ENCODE measurements at regions not wholly inside any gene's neighbourhood (a gene's known extent, or its start where the extent isn't known, plus 50 kb on each side); places are given as distances from the start of the nearest gene placed in this dataset.

DNA sequence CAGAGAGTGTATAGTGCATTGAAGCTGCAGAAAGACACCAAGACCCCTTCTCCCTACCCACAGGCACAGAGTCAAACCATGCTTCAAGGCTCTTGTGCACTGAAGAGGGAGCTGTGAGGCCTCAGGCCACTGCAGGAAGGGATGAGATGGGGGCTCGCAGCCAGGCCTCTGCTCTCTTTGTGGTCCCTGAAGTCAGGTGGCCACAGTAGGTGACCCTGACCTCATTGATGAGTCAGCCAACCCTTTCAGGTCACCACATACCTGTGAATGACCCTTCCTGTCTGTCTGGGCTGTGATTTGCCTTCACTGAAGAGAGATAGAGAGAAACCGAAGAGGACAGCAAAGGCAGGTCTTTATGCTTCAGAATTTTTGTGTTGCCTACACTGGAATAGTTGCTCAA, 372.1 kb downstream of the ACTL7B start:
- DNase-seq: no peak

DNA sequence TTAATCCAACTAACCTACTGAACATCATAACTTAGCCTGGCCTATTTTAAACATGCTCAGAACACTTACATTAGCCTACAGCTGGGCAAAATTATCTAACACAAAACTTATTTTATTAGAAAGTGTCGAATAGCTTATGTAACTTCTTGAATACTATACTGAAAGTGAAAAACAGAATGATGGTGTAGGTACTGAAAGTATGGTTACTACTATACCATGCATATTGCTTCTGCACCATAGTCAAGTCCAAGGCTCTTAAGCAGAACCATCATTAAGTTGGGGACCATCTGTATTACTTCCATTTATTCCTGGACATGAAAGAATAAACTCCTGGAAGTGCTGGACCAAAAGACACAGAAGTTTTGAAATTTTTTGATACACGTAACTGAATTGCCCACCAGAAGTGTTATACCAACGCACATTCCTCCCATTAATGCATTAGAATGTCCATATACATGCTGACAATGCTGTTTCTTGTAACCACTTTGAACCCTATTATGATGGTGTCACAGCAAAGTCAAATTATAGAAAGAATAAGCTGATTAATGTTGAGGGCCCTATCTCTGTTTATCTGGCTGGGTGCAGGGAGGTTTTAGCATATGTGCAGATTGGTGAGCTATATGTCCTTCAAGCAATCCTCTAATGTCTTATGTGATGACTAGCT, 375.7 kb downstream of the ACTL7B start:
- no peak for DNase-seq

DNA sequence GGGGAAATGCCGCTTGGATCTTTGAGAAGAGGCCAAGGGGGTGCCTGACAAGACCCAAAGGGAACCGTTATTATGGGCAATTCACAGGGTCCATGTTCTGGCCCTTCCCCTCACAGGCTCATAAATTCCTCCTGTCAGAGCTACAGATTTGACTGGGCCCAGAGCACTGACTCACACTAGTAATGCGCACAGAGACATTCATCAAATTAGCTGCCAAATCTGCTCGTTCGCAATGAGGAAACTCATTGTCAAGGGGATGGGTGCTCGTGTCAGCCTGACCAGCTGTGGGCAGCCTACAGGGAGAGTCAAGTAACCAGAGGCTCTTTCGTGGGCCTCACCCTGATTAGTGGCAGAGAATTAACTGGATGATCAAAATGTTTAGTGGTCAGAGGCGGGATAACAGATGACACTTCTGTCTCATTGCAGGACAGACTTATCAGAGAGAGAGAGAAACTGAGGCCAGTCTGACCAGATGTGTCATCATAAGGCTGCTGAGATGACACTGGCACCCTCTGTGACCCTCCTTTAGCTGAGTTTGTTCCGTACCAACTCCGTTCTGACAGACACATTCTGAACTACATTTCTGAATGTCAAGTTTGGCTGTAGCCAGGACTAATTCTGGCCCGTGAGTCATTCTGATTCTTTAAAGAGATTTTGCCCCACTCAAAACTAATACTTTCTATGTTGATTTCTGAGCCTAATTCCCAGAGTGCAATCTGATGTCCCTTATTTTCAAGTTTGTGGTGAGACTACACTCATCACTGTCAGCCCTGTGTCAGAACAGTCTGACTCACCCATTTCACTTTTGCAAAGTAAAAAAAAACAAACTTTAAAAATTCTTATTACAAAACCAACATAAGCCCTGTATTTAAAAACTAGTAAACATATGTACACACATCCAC, 377.1 kb downstream of the ACTL7B start:
- DNase-seq: no peak

DNA sequence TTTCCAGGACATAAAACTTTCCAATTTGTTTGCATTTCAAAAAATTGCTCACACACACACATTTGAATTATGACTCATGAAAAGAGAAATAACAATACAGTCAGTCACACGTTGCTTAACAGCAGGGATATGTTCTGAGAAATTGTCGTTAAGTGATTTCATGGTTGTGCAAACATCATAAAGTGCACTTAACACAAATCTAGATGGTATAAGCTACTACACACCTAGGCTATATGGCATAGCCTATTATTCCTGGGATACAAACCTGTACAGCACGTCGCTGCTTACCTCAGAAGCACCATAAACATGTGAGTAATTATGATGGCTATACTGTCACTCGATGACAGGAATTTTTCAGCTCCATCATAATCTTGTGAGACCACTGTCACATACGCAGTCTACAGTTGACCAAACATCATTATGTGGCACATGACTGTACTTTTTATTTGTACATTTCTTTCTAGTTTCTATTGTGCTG, 378.2 kb downstream of the ACTL7B start:
- no peak for DNase-seq

DNA sequence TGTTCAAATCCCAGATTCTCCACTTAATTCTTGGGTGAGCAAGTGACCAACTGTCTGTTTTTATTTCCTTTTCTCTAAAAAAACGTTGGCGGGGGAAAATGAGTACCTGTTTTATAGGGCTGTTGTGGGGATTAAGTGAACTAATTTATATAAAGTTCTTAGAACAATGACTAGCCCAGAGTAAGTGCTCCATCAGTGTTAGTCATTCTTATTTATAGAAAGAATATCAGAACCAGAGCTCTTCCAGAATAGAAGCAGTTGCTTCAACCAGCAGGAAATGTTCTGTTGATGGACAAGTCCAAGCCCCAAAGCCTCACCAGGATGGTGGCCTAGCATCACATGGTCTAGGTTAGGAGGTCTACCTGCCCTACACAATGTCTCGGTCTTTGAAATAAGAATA, 379.2 kb downstream of the ACTL7B start:
- no peak for DNase-seq

DNA sequence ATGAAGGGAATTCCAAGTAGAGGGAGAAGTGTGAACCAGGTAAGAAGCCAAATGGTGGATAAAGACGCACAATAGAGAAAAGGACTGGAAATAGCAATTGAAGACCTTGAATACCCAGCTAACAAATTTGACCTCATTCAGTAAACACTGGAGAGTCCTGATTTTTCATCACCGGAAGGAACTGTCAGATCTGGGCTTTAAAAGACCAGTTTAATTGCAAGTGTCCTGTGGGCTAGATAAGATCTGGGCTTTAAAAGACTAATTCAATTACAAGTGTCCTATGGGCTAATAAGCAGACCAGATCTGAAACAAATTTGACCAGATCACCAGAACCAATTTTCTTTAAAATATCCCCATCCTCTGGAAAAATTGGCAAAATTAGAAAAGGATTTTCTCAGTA, 380.0 kb downstream of the ACTL7B start:
- DNase-seq: no peak

DNA sequence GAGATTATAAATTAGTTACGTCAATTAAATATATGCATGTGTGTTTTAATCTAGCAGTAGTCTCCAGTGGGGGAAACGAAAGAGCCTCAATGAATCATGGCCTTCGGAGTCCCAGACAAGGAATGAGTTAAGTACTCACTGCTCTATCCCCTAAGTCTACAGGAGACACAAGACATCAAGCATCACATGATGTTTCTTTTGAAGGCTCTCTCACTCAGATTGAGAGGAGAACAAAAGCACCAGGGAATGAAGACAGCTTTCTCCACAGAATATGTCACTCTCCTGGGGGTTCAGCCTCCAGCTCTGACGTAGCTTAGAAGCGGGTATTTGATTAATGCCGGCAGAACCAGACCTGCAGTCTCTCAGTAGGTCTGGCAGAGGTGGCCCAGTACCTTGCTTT, 381.4 kb downstream of the ACTL7B start:
- no peak for DNase-seq

DNA sequence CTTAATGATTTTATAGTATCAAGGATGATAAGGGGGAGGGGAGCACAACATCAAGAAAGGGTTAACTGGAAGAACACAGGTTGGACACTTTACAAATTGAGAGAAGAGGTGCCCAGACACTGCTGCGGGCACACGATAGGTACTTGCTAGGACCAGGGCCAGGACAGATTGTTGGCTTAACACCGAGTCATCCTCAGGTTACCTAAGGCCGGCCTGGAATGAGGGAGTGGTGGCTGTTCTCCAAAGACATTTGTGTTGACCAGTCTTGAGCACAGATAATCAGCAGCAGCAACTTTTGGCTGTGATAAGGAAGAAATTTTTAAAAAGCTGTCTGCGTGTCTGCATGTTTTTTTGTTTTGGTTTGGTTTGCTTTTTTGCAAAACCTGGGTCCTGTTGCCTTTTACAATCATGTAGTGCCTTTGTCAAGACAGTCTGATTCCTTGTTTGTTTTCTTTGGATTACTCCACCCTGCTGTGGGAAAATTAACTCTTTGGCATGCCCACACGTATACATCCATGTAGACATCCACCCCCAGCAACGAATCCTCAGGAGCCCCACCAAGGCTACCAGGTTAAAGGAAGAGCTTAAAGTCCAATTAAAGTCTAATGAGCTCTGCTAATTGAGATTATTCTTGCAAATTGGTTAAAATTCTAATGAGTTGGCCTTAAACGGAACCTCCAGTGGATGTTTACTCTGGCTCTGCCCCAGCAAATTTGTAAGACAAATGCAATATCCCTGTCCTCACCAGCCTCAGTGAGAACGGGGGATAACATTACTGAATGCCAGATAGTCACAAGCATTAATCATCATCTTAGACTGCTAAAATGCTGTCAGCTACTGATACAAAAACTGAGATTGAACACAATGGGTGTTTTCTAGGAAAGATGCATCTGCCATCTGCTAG, 382.3 kb downstream of the ACTL7B start:
- no peak for DNase-seq

DNA sequence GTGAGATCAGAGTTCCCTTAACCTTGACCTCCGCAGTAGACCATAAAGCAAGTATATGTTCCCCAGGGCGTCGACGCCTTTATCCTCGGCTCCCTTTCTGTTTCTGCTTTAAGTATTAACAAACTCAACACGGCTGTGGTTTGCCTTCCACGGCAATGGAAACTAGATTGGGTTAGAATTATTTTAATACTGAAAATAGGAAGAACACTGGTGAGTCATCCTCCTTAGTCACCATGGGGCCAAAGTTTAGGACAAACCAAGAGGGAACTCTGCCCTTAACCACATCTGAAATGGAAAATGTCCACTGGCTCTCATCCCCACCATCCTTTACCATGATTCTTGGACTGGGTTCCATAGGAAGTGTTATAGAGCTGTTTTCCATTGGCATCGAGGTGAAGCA, 386.1 kb downstream of the ACTL7B start:
- DNase-seq: no peak

DNA sequence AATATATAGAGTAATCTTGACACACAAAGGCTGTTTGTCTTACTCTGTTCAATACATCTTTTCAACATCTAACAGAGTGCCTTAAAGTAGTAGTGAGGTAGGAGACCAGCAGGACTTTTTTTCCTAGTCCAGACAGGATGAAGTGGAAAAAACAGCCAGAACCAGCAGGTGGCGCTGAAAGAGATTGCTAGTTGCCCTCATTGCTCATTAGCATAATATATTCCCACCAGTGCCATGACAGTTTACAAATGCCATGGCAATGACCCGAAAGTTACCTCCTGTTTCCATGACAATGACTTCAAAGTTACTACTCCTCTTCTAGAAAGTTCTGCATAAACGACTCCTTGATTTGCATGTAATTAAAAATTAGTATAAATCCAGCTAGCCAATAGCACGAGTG, 387.4 kb downstream of the ACTL7B start:
- DNase-seq: no peak

DNA sequence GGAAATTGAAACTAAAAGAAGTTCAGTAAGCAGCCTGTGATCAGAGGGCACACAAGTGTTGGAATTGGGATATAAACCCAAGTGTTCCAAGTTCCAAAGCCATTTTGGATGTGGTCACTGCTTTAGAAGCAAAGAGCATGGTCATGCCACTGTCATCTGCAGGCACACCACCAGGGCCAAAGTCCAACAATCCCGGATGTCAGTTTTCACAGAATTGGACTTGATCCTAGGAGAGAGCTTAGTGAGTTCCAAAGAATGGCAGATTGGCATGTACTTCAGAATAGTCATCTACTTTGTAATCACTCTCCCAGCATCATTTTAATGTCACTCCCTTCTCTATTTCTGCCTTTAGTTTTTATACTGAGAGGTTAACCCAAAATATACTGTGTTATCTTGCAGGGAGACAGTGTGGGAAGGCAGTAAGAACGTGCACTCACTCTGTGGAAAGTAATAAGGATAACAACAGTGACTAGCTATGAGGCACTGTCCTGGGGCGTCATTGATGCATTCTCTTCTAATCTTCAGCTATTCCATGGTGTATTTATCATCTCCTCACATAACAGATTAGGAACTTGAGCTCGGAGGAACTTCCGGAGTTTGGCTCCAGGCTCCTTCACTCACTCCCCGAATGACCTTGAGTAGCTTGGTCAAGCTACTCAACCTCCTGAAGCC, 388.0 kb downstream of the ACTL7B start:
- DNase-seq: no peak

DNA sequence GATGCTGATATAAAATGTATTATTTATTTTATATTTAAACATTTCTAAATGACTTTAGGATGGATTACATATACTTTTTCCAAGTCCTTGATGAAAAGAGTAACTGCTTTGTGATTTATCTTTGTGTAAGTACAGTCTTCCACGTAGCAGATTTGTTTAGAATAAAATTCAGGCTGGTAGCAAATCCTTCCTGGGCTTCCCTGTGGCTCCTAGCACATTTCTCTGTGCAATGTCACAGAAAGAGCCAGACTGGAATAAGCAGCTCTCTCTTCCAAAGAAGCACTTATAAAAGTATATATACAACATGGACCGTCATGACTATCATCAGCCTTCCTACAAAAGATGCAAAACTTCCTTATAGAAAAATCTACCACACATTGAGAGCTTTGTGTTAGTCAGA, 388.6 kb downstream of the ACTL7B start:
- no peak for DNase-seq

DNA sequence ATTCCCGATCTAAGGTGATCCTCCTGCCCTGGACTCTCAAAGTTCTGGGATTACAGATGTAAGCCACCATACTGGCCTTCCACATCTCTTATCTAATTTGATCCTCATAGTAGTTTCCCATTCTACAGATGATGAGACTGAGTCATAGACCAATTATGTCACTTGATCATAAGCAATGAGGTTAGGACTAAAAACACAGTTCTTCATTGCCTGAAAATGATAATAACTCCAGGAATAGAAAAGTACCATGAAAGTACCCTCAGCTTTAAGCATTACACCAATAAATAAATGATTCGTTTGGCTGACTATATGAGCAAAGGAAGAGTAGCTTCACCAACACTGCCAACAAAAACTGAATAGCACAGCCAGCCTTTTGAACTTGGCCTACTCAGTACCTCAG, 389.5 kb downstream of the ACTL7B start:
- DNase-seq: no peak

DNA sequence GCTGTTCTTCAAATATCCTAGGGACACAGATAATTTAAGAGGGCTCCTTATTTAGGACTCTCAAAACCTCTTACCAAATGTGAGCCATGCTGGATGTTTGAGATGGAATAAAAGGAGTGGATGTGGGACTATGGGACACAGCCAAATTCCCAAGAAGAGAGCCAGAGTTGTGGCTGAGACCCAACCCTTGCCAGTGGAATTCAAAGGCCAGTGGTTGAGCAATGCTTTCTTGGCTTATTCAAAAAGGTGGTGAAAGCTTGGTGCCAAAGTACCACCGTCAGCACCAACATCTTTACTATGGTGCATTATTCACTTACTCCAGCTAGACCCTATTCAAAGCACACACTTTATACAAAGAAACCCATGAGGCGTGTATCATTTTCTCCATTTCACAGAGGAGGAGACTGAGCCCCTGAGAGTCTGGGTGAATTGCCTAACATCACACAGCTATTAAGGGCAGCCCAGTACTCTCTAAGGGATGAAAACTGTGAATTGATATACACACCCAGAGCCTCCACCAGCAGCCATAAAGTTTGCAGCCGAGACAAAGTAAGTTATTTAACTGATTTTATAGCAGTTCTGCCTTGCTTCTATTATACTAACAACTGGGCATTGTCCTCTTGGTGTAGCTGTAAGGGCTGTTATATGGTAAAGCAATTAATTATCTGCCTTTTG, 391.7 kb downstream of the ACTL7B start:
- DNase-seq: no peak

DNA sequence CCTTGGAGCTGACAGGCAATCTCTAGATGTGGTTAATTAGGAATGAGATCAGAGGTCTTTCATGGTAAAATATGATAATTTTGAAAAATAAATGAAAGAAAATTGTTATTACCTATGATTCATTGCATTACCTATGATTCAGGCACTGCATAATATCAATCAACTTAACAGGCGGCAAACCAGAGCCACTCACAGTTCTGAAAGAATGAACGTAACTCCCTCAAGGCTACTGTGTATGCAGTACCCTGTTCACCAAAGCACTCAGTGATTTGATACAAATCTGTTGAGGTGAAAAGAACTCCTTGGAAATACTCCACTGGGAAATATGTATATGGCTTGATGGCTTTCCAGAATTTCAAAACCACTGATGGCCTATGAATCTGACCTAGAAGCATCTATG, 398.9 kb downstream of the ACTL7B start:
- DNase-seq: no peak

DNA sequence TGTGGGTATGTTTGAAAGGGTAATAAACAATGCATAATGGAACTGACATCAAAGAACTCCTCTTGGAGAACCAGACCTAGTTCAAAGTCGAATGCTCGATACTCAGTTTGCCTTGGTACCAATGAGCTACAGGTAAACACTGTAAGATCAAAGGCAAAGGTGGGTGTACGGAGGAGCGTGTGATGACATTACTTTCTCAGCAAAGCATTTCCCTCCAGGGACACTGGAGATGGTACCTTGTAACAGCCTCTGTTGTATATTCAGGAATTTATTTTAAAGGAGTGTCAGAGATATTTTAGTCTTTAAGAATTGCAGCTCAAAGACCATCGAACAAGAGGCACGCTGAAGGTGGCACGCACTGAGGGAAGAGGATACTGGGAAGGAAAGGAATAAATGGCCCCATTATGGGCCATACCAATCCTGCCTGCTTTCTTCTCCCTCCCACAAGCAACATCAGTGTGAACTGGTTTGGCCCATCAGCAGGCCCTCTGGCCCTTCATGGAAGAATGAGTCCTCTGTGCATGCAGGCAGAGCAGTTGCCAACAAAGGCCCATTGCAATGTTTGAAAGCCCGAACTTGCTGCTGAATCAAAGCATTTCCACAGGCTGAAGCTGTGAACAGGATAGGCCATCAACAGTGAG, 410.2 kb downstream of the ACTL7B start:
- no peak for DNase-seq

DNA sequence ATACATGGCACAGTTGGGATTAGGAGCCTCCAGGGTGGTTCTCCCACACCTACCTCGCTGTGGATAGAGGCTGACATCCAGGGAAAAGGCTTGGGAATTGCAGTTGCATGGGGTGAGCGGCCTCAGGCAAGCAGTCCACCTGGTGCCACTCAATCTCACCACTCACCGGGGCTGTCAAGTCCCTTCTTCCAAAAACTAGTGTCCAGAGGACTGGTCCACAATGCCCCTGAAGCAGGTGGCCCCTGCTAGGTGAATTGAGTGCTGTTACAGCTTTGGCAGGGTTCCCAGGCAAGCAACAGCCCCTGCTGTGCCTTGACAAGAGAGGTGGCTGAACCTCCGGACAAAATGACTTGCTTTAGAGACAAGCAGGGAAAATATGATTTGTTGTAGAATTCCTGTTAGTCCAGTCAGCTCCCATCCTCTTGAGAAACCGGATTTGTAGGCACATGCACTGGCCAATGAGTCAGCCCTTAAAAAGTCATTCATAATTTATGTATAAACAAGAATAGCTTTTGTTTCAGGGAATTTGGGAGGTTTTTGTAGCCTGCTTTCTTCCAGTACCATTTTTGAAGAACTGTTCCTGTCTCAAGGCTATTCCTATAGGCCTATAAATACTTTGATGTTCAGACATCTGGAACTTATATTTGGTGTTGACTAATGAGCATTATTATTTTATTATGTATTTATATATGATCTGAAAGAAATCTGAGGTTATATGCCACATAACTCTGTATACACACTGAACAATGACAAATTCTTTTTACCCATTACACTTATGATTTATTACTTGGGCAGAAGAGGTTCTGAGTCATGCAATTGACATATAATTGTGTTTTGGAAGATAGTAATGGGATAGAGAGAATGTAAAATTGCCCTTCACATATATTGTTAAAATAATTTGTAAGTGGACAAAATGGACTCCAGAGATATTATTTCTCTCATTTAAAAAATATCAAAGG, 411.1 kb downstream of the ACTL7B start:
- no peak for DNase-seq

DNA sequence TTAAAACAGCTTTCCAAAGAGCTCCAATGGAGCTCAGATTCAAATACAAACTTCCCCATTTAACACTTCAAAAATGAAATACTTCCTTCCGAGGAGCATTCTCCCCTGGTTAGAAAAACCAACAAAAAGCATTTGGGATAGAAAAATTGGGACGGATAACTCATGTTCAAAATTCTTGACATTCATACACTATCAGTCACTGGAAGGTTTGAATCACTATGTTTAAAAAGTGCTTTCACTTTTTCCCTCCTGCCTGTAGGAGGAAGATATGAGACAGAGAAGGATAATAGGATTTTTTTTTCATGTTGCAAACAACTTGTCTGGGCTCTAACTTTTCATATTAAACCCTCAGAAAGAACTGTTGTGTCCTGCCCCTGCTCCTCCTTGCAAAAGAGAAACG, 412.0 kb downstream of the ACTL7B start:
- DNase-seq: no peak

DNA sequence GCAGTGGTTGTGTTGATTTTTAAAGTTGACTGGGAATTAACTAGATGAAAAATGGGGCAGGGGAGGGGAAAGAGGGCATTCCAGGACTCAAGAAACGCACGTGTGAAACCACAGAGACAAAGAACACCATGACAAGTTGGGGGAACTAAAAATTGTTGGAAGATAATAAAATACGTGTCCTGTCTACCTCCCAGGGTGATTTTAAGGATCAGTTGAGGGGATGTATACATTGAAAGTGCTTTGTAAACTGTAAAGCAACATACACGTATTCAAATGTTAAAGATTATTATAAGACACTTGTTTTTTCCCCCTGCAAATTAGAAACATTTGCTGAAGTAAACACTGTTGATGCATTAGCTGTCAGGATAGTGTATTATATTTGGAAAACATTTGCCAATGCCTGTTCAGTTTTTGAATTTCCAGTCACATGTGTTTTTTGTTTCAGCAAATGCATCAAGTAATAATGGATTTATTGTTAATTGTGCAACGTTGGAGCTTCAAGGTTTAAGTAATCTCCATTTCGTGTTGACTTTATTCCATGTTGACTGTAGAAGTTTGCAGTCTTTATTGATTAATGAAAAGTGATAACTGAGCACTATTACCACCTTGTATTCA, 412.7 kb downstream of the ACTL7B start:
- no peak for DNase-seq

DNA sequence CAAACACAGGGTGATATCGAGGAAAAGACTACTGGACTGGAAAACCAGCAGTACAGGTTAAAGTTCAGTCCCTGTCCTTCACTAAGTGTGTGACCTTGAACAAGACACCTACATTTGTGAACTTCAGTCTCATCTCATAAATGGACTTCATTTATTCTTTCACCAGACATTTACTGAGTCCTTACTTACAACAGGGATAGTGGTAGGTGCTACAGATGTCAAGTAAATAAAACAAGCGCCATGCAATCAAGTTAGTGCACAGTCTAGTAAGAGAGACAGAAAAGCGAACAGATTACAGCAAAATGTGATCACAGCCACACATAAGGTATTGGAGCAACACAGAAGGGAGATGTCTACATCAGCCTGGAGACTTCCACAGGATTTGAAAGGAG, 413.2 kb downstream of the ACTL7B start:
- no peak for DNase-seq
